Upper lobe of left lung (tissue), 6 donors: ENCODE measurements at regions not wholly inside any gene's neighbourhood (a gene's known extent, or its start where the extent isn't known, plus 50 kb on each side); places are given as distances from the start of the nearest gene placed in this dataset.

Experiments
- ATAC-seq, 2 donors: fragments of 200-7000 bp; cut with Tn5 transposase; one replicate each; pipeline ENCODE4 v1.9.1; 2022; ENCODE audit warnings: mild to moderate bottlenecking in 2 of 2, moderate library complexity in 2 of 2; ENCODE audit not compliant: low FRiP score in 2 of 2
- DNase-seq, 2 donors: peaks; one replicate each; pipeline ENCODE4 v3.0.0-alpha.2; 2019 to 2020
- H3K27ac ChIP-seq, 4 donors: fragments of 200-600 bp; sonication (generic); one replicate each; pipeline ENCODE4 v1.5.1; 2016 to 2019
- H3K27me3 ChIP-seq, 4 donors: fragments of 200-600 bp; sonication (generic); one replicate each; pipeline ENCODE4 v1.5.1; 2017 to 2019
- H3K36me3 ChIP-seq, 4 donors: fragments of 200-600 bp; sonication (generic); one replicate each; pipeline ENCODE4 v1.5.1; 2016 to 2019
- H3K4me1 ChIP-seq, 4 donors: fragments of 200-600 bp; sonication (generic); one replicate each; pipeline ENCODE4 v1.5.1; 2018 to 2019
- H3K4me3 ChIP-seq, 4 donors: fragments of 200-600 bp; sonication (generic); one replicate each; pipeline ENCODE4 v1.5.1; 2017 to 2019; ENCODE audit warnings: mild to moderate bottlenecking in 2 of 4, moderate library complexity in 1 of 4
- H3K9me3 ChIP-seq, 4 donors: fragments of 200-600 bp; sonication (generic); one replicate each; pipeline ENCODE4 v1.5.1; 2018 to 2019
- EP300 ChIP-seq, 4 donors: sonication (generic); formaldehyde crosslinking; IDR thresholded peaks; one replicate each; pipeline ENCODE4 v1.5.1; 2017; ENCODE audit warnings: antibody characterized with exemption in 4 of 4, control low read depth in 2 of 4
- POLR2A ChIP-seq, 4 donors: fragments of 450-650 bp; IDR thresholded peaks; one replicate each; pipeline ENCODE4 v1.5.1; 2016 to 2017; ENCODE audit warnings: antibody characterized with exemption in 4 of 4, mild to moderate bottlenecking in 2 of 4
- POLR2AphosphoS5 ChIP-seq, 2 donors: sonication (generic); formaldehyde crosslinking; IDR thresholded peaks; one replicate each; pipeline ENCODE4 v1.5.1; 2017; ENCODE audit warnings: antibody characterized with exemption in 2 of 2
- WGBS, 2 donors: methylation state at CpG; one replicate each; pipeline ENCODE4 v1.1.5; 2017 to 2018; 5-methylcytosine and 5-hydroxymethylcytosine counted together
- TF ChIP-seq, protein P1 (sequence below), 6 experiments: fragments of 450-650 bp in 4 of 6; fragments of 200-600 bp in 2 of 6; sonication (generic) in 2 of 6; IDR thresholded peaks; one replicate each; pipeline ENCODE4 v1.5.1; 2016 to 2019; ENCODE audit warnings: antibody characterized with exemption in 6 of 6
- donor health status: DM: no; HTN: no; CAD: no; lungs with moderate emphysema.
- donor health status: DM: no; HTN: yes; CAD: no; lungs with severe emphysema.

DNA sequence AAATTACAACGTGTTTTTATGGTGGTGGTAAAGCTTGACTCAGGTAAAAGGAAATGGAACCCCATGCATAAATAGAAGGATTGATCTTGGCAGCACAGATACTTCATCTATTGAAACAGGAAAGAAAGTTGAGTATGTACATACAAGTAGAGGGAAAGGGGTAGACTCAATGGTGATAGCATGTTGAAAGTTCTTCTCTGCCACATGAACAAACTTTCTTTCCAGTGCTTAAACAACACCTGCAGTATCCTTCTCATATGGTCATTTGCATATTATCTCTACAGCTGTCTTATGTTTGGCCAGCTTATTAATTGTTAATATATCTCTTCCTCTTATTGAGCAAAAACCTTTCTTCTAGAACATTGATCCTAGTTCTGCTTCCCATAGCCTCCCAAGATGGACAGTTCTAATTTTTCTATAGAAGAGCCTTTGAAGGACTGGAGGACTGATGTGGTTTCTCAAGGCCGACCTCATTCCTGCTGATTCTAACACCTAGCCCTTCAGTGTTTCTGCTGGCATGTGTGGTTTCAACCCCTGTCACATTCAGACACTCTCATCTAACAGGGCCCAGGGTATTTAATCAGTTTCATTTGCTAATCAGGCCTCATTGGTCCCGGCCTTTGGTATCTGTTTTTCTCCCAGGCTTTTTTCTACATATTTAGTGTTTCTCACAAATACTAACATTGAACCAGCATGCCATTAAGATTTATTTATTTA is 108.1 kb upstream of the SPRY1 start:
- no peak overlapping the region for H3K27ac ChIP-seq
- 91 to 99% methylated on average over 3 of the region's 3 CpGs for WGBS, 2 donors
- no peaks in the 10 kb centered on the region for H3K36me3 ChIP-seq
- no peak for DNase-seq
- TF ChIP-seq, protein P1, sequence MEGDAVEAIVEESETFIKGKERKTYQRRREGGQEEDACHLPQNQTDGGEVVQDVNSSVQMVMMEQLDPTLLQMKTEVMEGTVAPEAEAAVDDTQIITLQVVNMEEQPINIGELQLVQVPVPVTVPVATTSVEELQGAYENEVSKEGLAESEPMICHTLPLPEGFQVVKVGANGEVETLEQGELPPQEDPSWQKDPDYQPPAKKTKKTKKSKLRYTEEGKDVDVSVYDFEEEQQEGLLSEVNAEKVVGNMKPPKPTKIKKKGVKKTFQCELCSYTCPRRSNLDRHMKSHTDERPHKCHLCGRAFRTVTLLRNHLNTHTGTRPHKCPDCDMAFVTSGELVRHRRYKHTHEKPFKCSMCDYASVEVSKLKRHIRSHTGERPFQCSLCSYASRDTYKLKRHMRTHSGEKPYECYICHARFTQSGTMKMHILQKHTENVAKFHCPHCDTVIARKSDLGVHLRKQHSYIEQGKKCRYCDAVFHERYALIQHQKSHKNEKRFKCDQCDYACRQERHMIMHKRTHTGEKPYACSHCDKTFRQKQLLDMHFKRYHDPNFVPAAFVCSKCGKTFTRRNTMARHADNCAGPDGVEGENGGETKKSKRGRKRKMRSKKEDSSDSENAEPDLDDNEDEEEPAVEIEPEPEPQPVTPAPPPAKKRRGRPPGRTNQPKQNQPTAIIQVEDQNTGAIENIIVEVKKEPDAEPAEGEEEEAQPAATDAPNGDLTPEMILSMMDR (IDR thresholded peaks at IDR 0.05) = no peak
- TF ChIP-seq POLR2AphosphoS5 (IDR thresholded peaks at IDR 0.05) (no peak), EP300 (IDR thresholded peaks at IDR 0.05) (no peak), POLR2A (IDR thresholded peaks at IDR 0.05) (no peak)
- no peaks in the 10 kb centered on the region for H3K27me3 ChIP-seq
- ATAC-seq = no peak
- no peaks in the 10 kb centered on the region for H3K4me1 ChIP-seq
- H3K4me3 ChIP-seq = no peak overlapping the region
- H3K9me3 ChIP-seq = peaks cover 9 to 19% (median 16%) of the 10 kb centered on the region in 4 donors

- H3K9me3 ChIP-seq = peaks cover 9 to 19% (median 16%) of the 10 kb centered on the region in 4 donors
- ATAC-seq = no peak
- TF ChIP-seq EP300 (IDR thresholded peaks at IDR 0.05) (no peak), POLR2AphosphoS5 (IDR thresholded peaks at IDR 0.05) (no peak), POLR2A (IDR thresholded peaks at IDR 0.05) (no peak)
- TF ChIP-seq, protein P1 (IDR thresholded peaks at IDR 0.05) = no peak
- no peak for DNase-seq
- H3K4me1 ChIP-seq = no peaks in the 10 kb centered on the region
- H3K27me3 ChIP-seq = no peaks in the 10 kb centered on the region
- no peak overlapping the region for H3K27ac ChIP-seq
- H3K36me3 ChIP-seq = no peaks in the 10 kb centered on the region
- H3K4me3 ChIP-seq = no peak overlapping the region
Measured at GRCh38 chr4:123291329-123291728, 105.3 kb upstream of the SPRY1 start.

GRCh38 chr4:123297836-123298235 is 98.8 kb upstream of the SPRY1 start:
- 78 to 80% methylated on average over 2 of the region's 2 CpGs for WGBS, 2 donors
- H3K4me1 ChIP-seq = no peaks in the 10 kb centered on the region
- no peaks in the 10 kb centered on the region for H3K9me3 ChIP-seq
- H3K27me3 ChIP-seq = no peaks in the 10 kb centered on the region
- ATAC-seq (no peak), DNase-seq (no peak)
- no peak overlapping the region for H3K4me3 ChIP-seq
- H3K27ac ChIP-seq = no peak overlapping the region
- TF ChIP-seq EP300 (IDR thresholded peaks at IDR 0.05) = no peak
- TF ChIP-seq POLR2AphosphoS5 (IDR thresholded peaks at IDR 0.05) = no peak
- TF ChIP-seq, protein P1 (IDR thresholded peaks at IDR 0.05) = no peak
- TF ChIP-seq POLR2A (IDR thresholded peaks at IDR 0.05) = no peak
- no peaks in the 10 kb centered on the region for H3K36me3 ChIP-seq

- TF ChIP-seq EP300 (IDR thresholded peaks at IDR 0.05) (no peak), POLR2AphosphoS5 (IDR thresholded peaks at IDR 0.05) (no peak), POLR2A (IDR thresholded peaks at IDR 0.05) (no peak)
- TF ChIP-seq, protein P1 (IDR thresholded peaks at IDR 0.05) = no peak
- 97 to 98% methylated on average over 6 of the region's 6 CpGs for WGBS, 2 donors
- H3K27ac ChIP-seq = no peak overlapping the region
Measured at GRCh38 chr4:123298261-123298660, 98.3 kb upstream of the SPRY1 start.

DNA sequence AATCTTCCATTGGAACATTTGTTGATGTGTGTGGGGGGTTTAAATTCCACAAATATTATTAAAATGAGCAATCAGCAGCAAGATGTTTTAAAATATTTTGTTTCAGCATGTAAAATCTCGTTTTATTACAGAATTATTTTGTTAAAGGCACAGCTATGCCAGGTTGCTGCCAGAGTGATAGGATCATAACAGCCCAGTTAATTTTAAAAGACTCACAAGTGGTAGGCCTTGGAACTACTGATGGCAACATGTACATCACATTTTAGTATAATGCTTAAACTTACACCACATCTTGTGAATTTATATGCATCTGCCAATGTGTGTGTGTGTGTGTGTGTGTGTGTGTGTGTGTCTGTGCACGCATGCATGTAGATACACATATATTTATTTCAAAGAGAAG is 97.8 kb upstream of the SPRY1 start:
- H3K27me3 ChIP-seq = no peaks in the 10 kb centered on the region
- ATAC-seq = no peak
- no peak for DNase-seq
- 70 to 77% methylated on average over 2 of the region's 2 CpGs for WGBS, 2 donors
- H3K36me3 ChIP-seq = no peaks in the 10 kb centered on the region
- H3K4me3 ChIP-seq = no peak overlapping the region
- TF ChIP-seq POLR2A (IDR thresholded peaks at IDR 0.05) = no peak
- no peak for TF ChIP-seq EP300 (IDR thresholded peaks at IDR 0.05)
- no peak for TF ChIP-seq POLR2AphosphoS5 (IDR thresholded peaks at IDR 0.05)
- H3K4me1 ChIP-seq = no peaks in the 10 kb centered on the region
- H3K27ac ChIP-seq = no peak overlapping the region
- no peaks in the 10 kb centered on the region for H3K9me3 ChIP-seq

More at GRCh38 chr4:123298261-123298660, 98.3 kb upstream of the SPRY1 start:
- H3K36me3 ChIP-seq = no peaks in the 10 kb centered on the region
- no peaks in the 10 kb centered on the region for H3K4me1 ChIP-seq
- peak in 1 of 2 donors; percentile 4 for DNase-seq
- no peak for ATAC-seq
- H3K9me3 ChIP-seq = no peaks in the 10 kb centered on the region
- no peaks in the 10 kb centered on the region for H3K27me3 ChIP-seq
- H3K4me3 ChIP-seq = no peak overlapping the region
